H7 (cell line): ENCODE measurements at regions not wholly inside any gene's neighbourhood (a gene's known extent, or its start where the extent isn't known, plus 50 kb on each side); places are given as distances from the start of the nearest gene placed in this dataset.
"Not testable (repeated sequence)": the region's sequence is repeated elsewhere in the genome, so short reads cannot be mapped to it uniquely, and the experiment has no call there.

Source experiments
- DNase-seq: peaks from one replicate; pipeline ENCODE4 v3.0.0; 2012
- H3K27me3 ChIP-seq: 2 replicates; pipeline ENCODE4 v1.6.0; 2011; ENCODE audit warnings: mild to moderate bottlenecking, low read length; ENCODE audit not compliant: control insufficient read depth, insufficient read depth
- H3K36me3 ChIP-seq: replicated peaks from 2 replicates; pipeline ENCODE4 v1.5.1; 2011; ENCODE audit warnings: low read length; ENCODE audit not compliant: control insufficient read depth, insufficient read depth
- H3K4me3 ChIP-seq: 2 replicates; pipeline ENCODE4 v1.5.1; 2011; ENCODE audit warnings: low read depth, mild to moderate bottlenecking, control low read depth, low read length, moderate library complexity; ENCODE audit not compliant: insufficient read depth

DNA sequence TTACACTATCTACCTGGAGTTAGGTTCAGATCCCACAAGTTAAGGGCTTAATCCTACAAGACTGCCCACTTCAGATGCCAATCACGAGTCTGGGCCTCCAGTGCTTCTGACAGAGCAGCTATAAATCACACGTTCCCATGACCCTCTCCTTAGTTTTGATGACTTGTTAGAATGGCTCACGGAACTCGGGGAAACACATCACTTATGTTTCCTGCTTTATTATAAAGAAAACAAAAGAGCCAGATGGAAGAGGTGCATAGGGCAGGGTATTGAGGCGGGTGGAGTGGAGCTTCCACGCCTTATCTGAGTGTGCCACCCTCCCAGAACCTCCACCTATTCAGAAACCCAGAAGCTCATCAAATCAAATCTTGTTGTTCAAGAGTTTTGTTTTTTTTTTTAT lies 170.8 kb downstream of the MOBP start:
- no peak for DNase-seq
- no peaks in the 10 kb centered on the region for H3K27me3 ChIP-seq
- H3K36me3 ChIP-seq: no peaks in the 10 kb centered on the region
- no peak overlapping the region for H3K4me3 ChIP-seq

DNA sequence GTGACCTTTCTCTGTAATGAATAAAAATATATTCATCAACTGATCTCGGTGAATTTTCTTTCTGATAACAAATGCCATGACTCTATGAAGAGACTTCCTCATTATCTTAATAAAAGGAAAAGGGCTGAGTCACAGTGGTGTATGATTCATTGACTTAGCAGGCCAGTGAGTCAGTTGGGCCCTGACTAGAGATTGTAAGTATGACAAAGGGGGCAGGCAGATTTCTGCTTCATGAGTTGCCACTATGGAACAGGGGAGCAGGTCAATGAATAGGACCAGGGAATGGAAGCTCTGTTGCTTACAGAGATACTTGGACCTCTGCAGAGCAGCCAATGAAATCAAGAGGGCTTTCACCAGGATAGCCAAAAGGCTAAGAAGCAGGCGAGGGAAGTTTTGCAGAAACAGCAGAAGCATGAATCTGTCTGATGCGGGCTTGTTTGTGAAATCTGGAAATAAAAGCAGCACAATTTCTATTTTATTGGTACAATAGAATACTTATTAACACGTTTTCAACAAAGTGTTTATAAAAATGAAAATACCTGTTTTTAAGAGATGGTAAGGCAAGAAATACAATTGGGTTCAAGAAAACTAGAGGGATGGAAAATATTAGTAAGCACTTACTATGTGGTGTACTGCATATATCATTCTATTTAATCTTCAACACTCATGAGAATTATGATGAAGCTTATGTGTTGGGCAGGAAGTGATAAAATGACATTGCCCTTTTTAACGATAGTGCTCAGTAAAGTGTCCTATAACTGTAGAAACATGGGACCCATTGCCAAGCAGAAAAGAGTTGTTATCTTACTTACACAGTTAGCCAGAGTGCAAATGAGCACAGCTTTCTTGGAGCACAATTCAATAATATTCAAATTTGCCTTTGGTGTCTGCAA lies 169.8 kb upstream of the MYRIP start:
- Histone ChIP-seq H3K36me3 (no peaks in the 10 kb centered on the region), H3K27me3 (no peaks in the 10 kb centered on the region), H3K4me3 (no peak overlapping the region)
- DNase-seq: peak; percentile 27

- Histone ChIP-seq H3K27me3 (no peaks in the 10 kb centered on the region), H3K36me3 (no peaks in the 10 kb centered on the region), H3K4me3 (no peak overlapping the region)
- DNase-seq: no peak
Measured at GRCh38 chr3:39641274-39641673, 168.1 kb upstream of the MYRIP start.

DNA sequence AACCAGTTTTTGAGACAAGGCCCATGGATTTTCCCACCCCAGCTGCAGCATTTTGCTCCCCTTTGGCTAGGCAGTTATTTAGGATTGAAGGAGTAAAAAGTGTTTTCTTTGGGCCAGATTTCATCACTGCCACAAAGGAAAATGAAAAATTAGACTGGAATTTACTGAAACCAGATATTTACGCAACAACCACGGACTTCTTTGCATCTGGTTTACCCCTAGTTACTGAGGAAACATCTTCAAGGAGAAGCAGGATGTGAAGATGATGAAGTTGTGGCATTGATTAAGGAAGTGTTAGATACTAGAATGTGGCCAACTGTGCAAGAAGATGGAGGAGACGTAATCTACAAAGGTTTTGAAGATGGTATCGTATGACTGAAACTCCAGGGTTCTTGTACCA lies 165.2 kb upstream of the MYRIP start:
- H3K4me3 ChIP-seq: no peak overlapping the region
- no peak for DNase-seq
- H3K36me3 ChIP-seq: no peaks in the 10 kb centered on the region
- no peaks in the 10 kb centered on the region for H3K27me3 ChIP-seq

GRCh38 chr3:39651256-39651655 lies 158.2 kb upstream of the MYRIP start:
- H3K36me3 ChIP-seq, DNase-seq, H3K4me3 ChIP-seq, H3K27me3 ChIP-seq: not testable (repeated sequence)

- no peak for DNase-seq
- no peak overlapping the region for H3K4me3 ChIP-seq
- no peaks in the 10 kb centered on the region for H3K36me3 ChIP-seq
- H3K27me3 ChIP-seq: no peaks in the 10 kb centered on the region
Measured at GRCh38 chr3:39651993-39652739, 157.2 kb upstream of the MYRIP start.

DNA sequence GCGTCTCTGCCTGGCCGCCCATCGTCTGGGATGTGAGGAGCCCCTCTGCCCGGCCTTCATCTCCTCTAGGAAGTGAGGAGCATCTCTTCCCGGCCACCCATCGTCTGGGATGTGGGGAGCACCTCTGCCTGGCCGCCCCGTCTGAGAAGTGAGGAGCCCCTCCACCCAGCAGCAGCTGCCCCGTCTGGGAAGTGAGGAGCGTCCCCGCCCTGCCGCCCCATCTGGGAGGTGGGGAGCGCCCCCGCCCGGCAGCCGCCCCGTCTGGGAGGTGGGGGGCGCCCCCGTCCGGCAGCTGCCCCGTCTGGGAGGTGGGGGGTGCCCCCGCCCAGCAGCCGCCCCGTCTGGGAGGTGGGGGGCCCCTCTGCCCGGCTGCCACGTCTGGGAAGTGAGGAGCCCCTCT lies 153.7 kb upstream of the MYRIP start:
- H3K27me3 ChIP-seq, H3K4me3 ChIP-seq, DNase-seq, H3K36me3 ChIP-seq: not testable (repeated sequence)

DNA sequence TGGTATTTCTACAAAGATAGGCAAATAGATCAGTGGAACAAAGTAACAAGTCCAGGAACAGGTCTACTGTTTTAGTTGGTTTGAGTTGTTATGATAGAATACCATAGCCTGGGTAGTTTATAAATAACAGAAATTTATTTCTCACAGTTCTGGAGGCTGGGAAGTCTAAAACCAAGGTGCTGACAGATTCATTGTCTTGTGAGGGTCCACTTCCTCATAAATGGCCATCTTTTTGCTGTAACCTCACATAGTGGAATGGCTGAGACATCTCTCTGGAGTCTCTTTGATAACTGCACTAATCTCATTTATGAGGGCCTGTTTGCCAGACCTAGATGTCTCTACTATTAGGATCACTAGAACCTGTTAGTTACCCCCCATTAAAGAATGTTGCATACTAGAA lies 152.3 kb upstream of the MYRIP start:
- DNase-seq: no peak
- Histone ChIP-seq H3K4me3 (no peak overlapping the region), H3K36me3 (no peaks in the 10 kb centered on the region), H3K27me3 (no peaks in the 10 kb centered on the region)

- no peaks in the 10 kb centered on the region for H3K27me3 ChIP-seq
- DNase-seq: no peak
- H3K36me3 ChIP-seq: no peaks in the 10 kb centered on the region
- no peak overlapping the region for H3K4me3 ChIP-seq
Measured at GRCh38 chr3:39657775-39658174, 151.6 kb upstream of the MYRIP start.

DNA sequence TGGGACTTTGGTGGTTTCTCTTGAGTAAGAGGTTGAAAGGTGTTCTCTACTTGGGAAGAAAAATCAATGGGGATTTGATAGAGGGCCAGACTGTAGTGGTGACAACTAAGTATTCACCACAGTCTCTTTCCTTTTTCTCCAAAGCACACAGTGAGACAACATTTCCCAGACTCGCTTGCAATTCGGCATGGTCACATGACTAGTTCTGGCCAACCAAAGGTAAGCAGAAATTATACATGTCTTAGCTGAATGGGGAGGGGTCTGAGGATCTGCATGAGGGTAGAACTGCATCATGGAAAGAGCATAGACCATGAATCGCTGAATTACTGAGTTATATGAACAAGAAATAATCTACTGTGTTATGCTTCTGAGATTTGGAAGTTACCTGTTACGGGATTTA lies 144.5 kb upstream of the MYRIP start:
- H3K27me3 ChIP-seq: no peaks in the 10 kb centered on the region
- H3K4me3 ChIP-seq: no peak overlapping the region
- no peak for DNase-seq
- no peaks in the 10 kb centered on the region for H3K36me3 ChIP-seq

- H3K4me3 ChIP-seq: no peak overlapping the region
- DNase-seq: no peak
- no peaks in the 10 kb centered on the region for H3K36me3 ChIP-seq
- no peaks in the 10 kb centered on the region for H3K27me3 ChIP-seq
Measured at GRCh38 chr3:39665441-39665840, 144.0 kb upstream of the MYRIP start.

GRCh38 chr3:39668420-39668819 lies 141.0 kb upstream of the MYRIP start:
- Histone ChIP-seq H3K27me3 (no peaks in the 10 kb centered on the region), H3K36me3 (no peaks in the 10 kb centered on the region), H3K4me3 (no peak overlapping the region)
- DNase-seq: no peak

GRCh38 chr3:39671116-39671515 lies 138.3 kb upstream of the MYRIP start:
- no peak overlapping the region for H3K4me3 ChIP-seq
- no peak for DNase-seq
- no peaks in the 10 kb centered on the region for H3K27me3 ChIP-seq
- no peaks in the 10 kb centered on the region for H3K36me3 ChIP-seq

GRCh38 chr3:39671600-39671999 lies 137.8 kb upstream of the MYRIP start:
- Histone ChIP-seq H3K36me3 (no peaks in the 10 kb centered on the region), H3K4me3 (no peak overlapping the region), H3K27me3 (no peaks in the 10 kb centered on the region)
- no peak for DNase-seq

DNA sequence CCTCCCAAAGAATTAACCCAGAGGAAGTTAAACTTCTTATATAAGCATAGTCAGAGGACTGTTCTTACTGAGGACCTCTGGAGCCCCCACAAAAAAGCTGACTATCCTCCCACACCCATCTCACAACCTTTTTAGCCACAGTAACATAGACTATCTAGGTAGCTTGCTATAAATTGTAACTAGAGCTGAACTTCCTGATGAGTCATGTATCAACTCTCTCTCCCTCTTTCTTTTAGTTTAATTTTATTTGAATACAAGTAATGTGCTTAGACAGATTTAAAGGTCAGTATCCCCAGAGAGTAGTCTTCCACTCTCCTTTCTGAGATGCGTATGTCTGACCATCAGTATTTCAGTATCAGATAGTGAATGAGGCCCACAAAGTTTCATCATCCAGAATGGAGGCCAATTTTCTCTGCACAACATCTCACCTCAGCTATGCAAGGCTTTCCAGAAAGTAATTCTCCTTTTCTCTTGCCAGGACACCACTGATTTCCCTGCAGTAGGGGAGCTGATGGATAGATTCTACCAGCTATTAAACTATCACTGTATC lies 104.0 kb upstream of the MYRIP start:
- Histone ChIP-seq H3K4me3 (no peak overlapping the region), H3K36me3 (no peaks in the 10 kb centered on the region), H3K27me3 (no peaks in the 10 kb centered on the region)
- no peak for DNase-seq
